GM12891 (cell line): ENCODE measurements at regions not wholly inside any gene's neighbourhood (a gene's known extent, or its start where the extent isn't known, plus 50 kb on each side); places are given as distances from the start of the nearest gene placed in this dataset.

ENCODE experiments used
- PAX5 ChIP-seq: IDR thresholded peaks from 2 replicates; pipeline ENCODE4 v1.6.1; 2011; ENCODE audit warnings: low read length, moderate library complexity, mild to moderate bottlenecking; ENCODE audit not compliant: insufficient read depth, severe bottlenecking
- POLR2A ChIP-seq: IDR thresholded peaks from 2 replicates; pipeline ENCODE4 v1.6.1; 2011; ENCODE audit warnings: low read depth, low read length, control low read depth
- SPI1 ChIP-seq: IDR thresholded peaks from 2 replicates; pipeline ENCODE4 v1.6.1; 2011; ENCODE audit warnings: low read depth, low read length, control low read depth
- TAF1 ChIP-seq: IDR thresholded peaks from 2 replicates; pipeline ENCODE4 v1.6.1; 2011; ENCODE audit warnings: low read depth, low read length, control low read depth

- TF ChIP-seq PAX5 (no peak), SPI1 (no peak), POLR2A (no peak), TAF1 (no peak)
Measured at GRCh38 chr13:29674532-29674931, 79.0 kb upstream of the SLC7A1 start.
